ENCODE measurements at regions not wholly inside any gene's neighbourhood (a gene's known extent, or its start where the extent isn't known, plus 50 kb on each side); places are given as distances from the start of the nearest gene placed in this dataset.

DNA sequence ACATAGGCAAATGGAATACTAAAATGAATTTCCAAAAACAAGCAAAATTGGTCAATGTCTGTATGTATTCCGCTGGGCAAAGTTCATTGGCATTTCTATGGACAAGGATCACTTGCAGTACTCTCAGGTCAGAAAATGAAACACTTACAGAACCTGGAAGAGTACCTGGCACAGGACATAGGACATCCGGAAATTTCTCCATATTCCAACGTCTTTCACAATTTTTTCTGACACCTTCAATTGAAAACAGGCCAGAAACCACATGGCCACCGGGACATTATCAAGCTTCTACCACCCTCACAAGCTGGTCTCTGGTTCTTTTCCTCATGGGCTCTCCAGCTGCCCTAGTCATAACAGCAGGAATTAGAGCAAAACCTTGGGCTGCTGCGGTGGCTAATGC is 96.9 kb upstream of the MSH6 start:
- TF ChIP-seq POLR2A (IDR thresholded peaks at IDR 0.05), result no peak
- TF ChIP-seq, protein P1, sequence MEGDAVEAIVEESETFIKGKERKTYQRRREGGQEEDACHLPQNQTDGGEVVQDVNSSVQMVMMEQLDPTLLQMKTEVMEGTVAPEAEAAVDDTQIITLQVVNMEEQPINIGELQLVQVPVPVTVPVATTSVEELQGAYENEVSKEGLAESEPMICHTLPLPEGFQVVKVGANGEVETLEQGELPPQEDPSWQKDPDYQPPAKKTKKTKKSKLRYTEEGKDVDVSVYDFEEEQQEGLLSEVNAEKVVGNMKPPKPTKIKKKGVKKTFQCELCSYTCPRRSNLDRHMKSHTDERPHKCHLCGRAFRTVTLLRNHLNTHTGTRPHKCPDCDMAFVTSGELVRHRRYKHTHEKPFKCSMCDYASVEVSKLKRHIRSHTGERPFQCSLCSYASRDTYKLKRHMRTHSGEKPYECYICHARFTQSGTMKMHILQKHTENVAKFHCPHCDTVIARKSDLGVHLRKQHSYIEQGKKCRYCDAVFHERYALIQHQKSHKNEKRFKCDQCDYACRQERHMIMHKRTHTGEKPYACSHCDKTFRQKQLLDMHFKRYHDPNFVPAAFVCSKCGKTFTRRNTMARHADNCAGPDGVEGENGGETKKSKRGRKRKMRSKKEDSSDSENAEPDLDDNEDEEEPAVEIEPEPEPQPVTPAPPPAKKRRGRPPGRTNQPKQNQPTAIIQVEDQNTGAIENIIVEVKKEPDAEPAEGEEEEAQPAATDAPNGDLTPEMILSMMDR (IDR thresholded peaks at IDR 0.05), result no peak

Measured in right lobe of liver (tissue), 4 donors.